Left ventricle myocardium inferior (tissue), 1 donor: ENCODE measurements at regions not wholly inside any gene's neighbourhood (a gene's known extent, or its start where the extent isn't known, plus 50 kb on each side); places are given as distances from the start of the nearest gene placed in this dataset.

Experiments
- DNase-seq: peaks from one replicate; pipeline ENCODE4 v3.0.0-alpha.2; 2020
- H3K27ac ChIP-seq: fragments of 200-600 bp; replicated peaks from 2 replicates; pipeline ENCODE4 v1.8.0; 2021
- H3K27me3 ChIP-seq: fragments of 200-600 bp; 2 replicates; pipeline ENCODE4 v1.8.0; 2021; ENCODE audit warnings: low read depth
- H3K36me3 ChIP-seq: fragments of 200-600 bp; 2 replicates; pipeline ENCODE4 v1.8.0; 2021
- H3K4me1 ChIP-seq: fragments of 200-600 bp; 2 replicates; pipeline ENCODE4 v1.8.0; 2021
- H3K4me3 ChIP-seq: fragments of 200-600 bp; 2 replicates; pipeline ENCODE4 v1.8.0; 2021; ENCODE audit warnings: mild to moderate bottlenecking, moderate library complexity
- H3K9me3 ChIP-seq: fragments of 200-600 bp; replicated peaks from 2 replicates; pipeline ENCODE4 v1.8.0; 2021
- CTCF ChIP-seq: fragments of 200-600 bp; IDR thresholded peaks from 2 replicates; pipeline ENCODE4 v1.8.0; 2021; ENCODE audit warnings: antibody characterized with exemption, mild to moderate bottlenecking, borderline replicate concordance
- intact Hi-C: fragments of 100-400 bp; cut with micrococcal nuclease; formaldehyde crosslinking; loops from one replicate; pipeline ENCODE4 v1.11.0; 2022
- donor health status: DM: no; HTN: yes; CAD: no; lungs with severe emphysema.

DNA sequence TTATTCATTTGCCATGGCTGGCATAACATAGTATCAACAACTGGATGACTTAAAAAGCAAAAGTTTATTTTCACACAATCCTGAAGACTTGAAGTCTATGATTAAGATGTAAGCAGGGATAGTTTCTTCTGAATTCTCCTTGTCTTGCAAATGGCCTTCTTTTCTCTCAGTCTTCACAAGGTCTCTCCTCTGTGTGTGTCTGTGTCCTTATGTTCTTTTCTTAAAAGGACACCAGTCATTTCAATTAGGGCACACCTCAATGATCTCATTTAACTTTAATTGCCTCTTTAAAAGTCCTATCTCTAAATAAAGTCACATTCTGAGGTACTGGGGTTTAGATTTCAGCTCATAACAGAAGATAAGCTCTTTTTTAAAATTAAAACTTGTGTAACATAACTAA, 399.7 kb downstream of the PABPC4L start:
- Histone ChIP-seq H3K27ac (no peak overlapping the region), H3K27me3 (no peaks in the 10 kb centered on the region), H3K4me1 (no peaks in the 10 kb centered on the region), H3K9me3 (no peaks in the 10 kb centered on the region), H3K4me3 (no peak overlapping the region), H3K36me3 (no peaks in the 10 kb centered on the region)
- DNase-seq = no peak
- no peak for TF ChIP-seq CTCF
- intact Hi-C loops = no loop called here

GRCh38 chr4:133800966-133801365, 400.6 kb downstream of the PABPC4L start:
- intact Hi-C loops = no loop called here
- no peak overlapping the region for H3K27ac ChIP-seq
- no peaks in the 10 kb centered on the region for H3K27me3 ChIP-seq
- TF ChIP-seq CTCF = no peak
- H3K36me3 ChIP-seq = no peaks in the 10 kb centered on the region
- no peaks in the 10 kb centered on the region for H3K9me3 ChIP-seq
- no peaks in the 10 kb centered on the region for H3K4me1 ChIP-seq
- no peak overlapping the region for H3K4me3 ChIP-seq
- DNase-seq = no peak

GRCh38 chr4:133799717-133800315, 401.8 kb downstream of the PABPC4L start:
- Histone ChIP-seq H3K27me3 (no peaks in the 10 kb centered on the region), H3K9me3 (no peaks in the 10 kb centered on the region), H3K27ac (no peak overlapping the region), H3K4me1 (no peaks in the 10 kb centered on the region), H3K36me3 (no peaks in the 10 kb centered on the region), H3K4me3 (no peak overlapping the region)
- intact Hi-C loops = no loop called here
- no peak for TF ChIP-seq CTCF
- DNase-seq = no peak

GRCh38 chr4:133777661-133778060, 423.9 kb downstream of the PABPC4L start:
- no peaks in the 10 kb centered on the region for H3K36me3 ChIP-seq
- intact Hi-C loops = no loop called here
- H3K4me3 ChIP-seq = no peak overlapping the region
- no peaks in the 10 kb centered on the region for H3K9me3 ChIP-seq
- no peak for TF ChIP-seq CTCF
- no peaks in the 10 kb centered on the region for H3K4me1 ChIP-seq
- no peak overlapping the region for H3K27ac ChIP-seq
- no peaks in the 10 kb centered on the region for H3K27me3 ChIP-seq
- DNase-seq = no peak

- intact Hi-C loops = no loop called here
- TF ChIP-seq CTCF = no peak
- H3K4me1 ChIP-seq = no peaks in the 10 kb centered on the region
- no peaks in the 10 kb centered on the region for H3K27me3 ChIP-seq
- no peaks in the 10 kb centered on the region for H3K36me3 ChIP-seq
- no peak overlapping the region for H3K27ac ChIP-seq
- no peak for DNase-seq
- peaks cover 2% of the 10 kb centered on the region for H3K9me3 ChIP-seq
- no peak overlapping the region for H3K4me3 ChIP-seq
Observed at GRCh38 chr4:133776961-133777360, 424.6 kb downstream of the PABPC4L start.

- Histone ChIP-seq H3K27ac (no peak overlapping the region), H3K4me3 (no peak overlapping the region), H3K27me3 (no peaks in the 10 kb centered on the region), H3K4me1 (no peaks in the 10 kb centered on the region), H3K9me3 (peaks cover 7% of the 10 kb centered on the region), H3K36me3 (no peaks in the 10 kb centered on the region)
- no peak for DNase-seq
- intact Hi-C loops = no loop called here
- TF ChIP-seq CTCF = no peak
Observed at GRCh38 chr4:133776503-133776902, 425.1 kb downstream of the PABPC4L start.
